GM12864 (cell line): ENCODE measurements at regions not wholly inside any gene's neighbourhood (a gene's known extent, or its start where the extent isn't known, plus 50 kb on each side); places are given as distances from the start of the nearest gene placed in this dataset.

ENCODE experiments used
- DNase-seq: peaks from one replicate; pipeline ENCODE4 v3.0.0-alpha.2; 2011; ENCODE audit warnings: low read depth
- H3K4me3 ChIP-seq: 2 replicates; pipeline ENCODE4 v1.5.1; 2011; ENCODE audit warnings: mild to moderate bottlenecking, low read depth, low read length, control low read depth
- TF ChIP-seq, protein P1 (sequence below): IDR thresholded peaks from 2 replicates; pipeline ENCODE4 v1.5.1; 2011; ENCODE audit warnings: low read depth, mild to moderate bottlenecking, moderate library complexity, low read length, control low read depth, inconsistent platforms; ENCODE audit errors: missing control alignments

DNA sequence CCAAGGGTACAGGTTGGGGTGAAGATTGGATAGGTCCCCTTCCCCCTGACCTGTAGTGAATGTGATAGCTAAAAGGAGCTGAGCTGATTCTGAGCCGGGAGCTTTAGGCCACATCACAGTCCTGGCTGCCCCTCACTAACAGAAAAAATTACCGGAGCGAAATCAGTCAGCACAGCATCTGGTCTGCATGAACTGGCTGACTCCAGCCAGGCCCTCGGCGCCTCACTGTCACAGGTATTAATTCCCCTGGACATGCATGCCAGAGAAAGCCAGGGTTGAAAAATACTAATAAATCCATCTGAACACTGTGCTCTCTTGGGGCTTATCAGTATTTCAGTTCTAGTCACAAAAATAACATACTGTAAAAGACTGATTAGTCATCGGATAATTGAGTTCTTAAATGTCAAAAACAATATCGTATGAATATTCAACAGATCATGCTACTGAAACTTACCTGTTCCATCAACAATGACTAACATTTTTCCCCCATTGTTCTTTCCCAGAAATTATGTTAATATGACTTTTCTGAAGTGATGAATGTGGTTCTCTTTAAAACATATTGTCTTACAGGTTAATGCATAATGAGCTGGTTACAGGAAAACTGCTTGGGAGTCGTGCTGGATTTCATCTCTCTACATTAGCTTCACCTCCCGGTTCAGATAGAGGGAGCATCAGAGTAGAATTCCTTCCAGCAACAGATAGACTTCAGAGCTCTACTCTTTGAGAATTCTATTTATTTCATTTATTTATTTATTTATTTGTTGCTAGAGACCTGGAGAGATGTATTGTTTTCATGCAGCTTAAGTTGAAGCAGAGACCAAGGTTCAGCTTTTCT lies 387.7 kb downstream of the NXPE2 start:
- H3K4me3 ChIP-seq, result no peak overlapping the region
- TF ChIP-seq, protein P1, sequence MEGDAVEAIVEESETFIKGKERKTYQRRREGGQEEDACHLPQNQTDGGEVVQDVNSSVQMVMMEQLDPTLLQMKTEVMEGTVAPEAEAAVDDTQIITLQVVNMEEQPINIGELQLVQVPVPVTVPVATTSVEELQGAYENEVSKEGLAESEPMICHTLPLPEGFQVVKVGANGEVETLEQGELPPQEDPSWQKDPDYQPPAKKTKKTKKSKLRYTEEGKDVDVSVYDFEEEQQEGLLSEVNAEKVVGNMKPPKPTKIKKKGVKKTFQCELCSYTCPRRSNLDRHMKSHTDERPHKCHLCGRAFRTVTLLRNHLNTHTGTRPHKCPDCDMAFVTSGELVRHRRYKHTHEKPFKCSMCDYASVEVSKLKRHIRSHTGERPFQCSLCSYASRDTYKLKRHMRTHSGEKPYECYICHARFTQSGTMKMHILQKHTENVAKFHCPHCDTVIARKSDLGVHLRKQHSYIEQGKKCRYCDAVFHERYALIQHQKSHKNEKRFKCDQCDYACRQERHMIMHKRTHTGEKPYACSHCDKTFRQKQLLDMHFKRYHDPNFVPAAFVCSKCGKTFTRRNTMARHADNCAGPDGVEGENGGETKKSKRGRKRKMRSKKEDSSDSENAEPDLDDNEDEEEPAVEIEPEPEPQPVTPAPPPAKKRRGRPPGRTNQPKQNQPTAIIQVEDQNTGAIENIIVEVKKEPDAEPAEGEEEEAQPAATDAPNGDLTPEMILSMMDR, result no peak
- no peak for DNase-seq

DNA sequence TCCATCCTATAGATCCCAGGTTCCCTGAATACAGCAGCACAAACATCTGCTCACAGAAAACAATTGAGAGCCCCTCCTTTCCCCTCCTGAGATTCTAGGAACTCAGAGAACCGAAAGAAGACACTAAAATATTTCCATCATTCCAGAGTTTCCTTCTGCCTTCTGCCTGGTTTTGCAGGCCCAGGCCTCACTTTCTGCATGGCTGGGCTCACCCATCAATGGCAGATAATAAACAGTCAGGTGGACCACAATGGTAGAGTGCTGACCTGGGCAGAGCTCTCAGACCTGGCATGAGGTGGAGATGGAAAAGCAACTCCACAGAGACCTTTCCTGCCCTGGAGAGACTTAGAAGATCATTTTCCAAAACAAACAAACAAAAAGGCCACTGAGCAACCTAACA lies 389.1 kb downstream of the NXPE2 start:
- no peak for DNase-seq
- H3K4me3 ChIP-seq, result no peak overlapping the region
- TF ChIP-seq, protein P1, result no peak

DNA sequence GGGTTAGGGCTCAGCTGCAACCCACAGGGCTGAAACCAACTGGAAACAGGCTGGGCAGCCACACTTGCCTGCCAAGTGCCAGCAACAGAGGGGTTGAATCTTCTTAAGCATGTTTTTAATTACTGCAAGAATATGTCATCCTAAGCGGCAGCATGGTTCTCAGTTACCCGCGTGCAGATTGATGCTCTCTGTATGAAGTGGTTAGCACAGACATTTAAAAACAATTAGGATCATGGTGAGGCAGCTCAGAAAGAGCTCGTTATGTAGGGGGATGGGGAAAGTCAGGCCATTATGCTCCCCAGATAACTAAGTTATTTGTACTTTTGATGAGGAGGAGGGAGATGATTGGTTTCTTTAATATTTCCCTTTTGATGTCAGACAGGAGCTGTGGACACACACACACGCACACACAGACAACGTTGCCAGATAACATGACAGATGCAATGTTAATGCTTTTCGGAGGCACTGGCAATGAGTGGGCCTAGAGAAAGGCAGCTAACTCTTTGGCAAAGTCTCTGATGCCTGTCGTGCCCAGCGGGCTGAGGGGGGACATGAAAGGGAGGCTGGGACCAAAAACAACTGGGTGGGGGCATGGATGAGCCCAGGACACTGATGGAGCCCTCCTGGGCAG lies 389.7 kb downstream of the NXPE2 start:
- TF ChIP-seq, protein P1, result no peak
- H3K4me3 ChIP-seq, result no peak overlapping the region

GRCh38 chr11:115069599-115069998 lies 391.3 kb downstream of the NXPE2 start:
- DNase-seq, result no peak
- H3K4me3 ChIP-seq, result no peak overlapping the region
- TF ChIP-seq, protein P1, result no peak

More for the DNA sequence above, 389.7 kb downstream of the NXPE2 start:
- DNase-seq, result no peak

- no peak for DNase-seq
- H3K4me3 ChIP-seq, result no peak overlapping the region
- TF ChIP-seq, protein P1, result no peak
These were observed 397.0 kb downstream of the NXPE2 start for GRCh38 chr11:115075356-115075755.

GRCh38 chr11:115077740-115078139 lies 399.4 kb downstream of the NXPE2 start:
- no peak overlapping the region for H3K4me3 ChIP-seq
- TF ChIP-seq, protein P1, result no peak
- no peak for DNase-seq
